ENCODE measurements at regions not wholly inside any gene's neighbourhood (a gene's known extent, or its start where the extent isn't known, plus 50 kb on each side); places are given as distances from the start of the nearest gene placed in this dataset.

DNA sequence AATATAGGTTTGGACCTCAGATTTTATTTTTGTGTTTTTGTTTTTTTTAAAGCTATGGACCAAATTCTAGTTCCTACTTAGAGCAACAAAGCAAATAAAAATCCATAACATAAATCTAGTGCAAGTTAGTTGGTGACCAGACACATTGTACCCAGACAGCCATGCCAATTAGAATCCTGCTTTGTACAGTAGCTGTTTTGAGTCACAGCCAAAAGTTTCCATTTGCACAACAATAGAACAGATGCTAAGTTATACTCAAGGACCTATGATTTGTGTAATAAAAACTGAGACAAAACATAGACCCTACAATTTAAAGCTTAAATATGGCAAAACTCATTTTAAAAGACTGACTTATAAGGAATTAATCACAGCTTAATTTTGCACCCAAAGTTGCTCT lies 513.1 kb upstream of the CBLB start:
- H4K20me1 ChIP-seq (ENCODE audit: insufficient read depth, low read length) = no peaks in the 10 kb centered on the region
- H3K27me3 ChIP-seq (ENCODE audit: insufficient read depth, low read length, poor library complexity) = no peaks in the 10 kb centered on the region
- no peaks in the 10 kb centered on the region for H3K79me2 ChIP-seq (ENCODE audit: insufficient read depth, low read length)
- H3K4me1 ChIP-seq (ENCODE audit: insufficient read depth, low read length) = no peaks in the 10 kb centered on the region
- no peaks in the 10 kb centered on the region for H3K36me3 ChIP-seq (ENCODE audit: insufficient read depth, low read length)
- no peak overlapping the region for H3K9ac ChIP-seq (ENCODE audit: low read depth, low read length)
- H3K27ac ChIP-seq (ENCODE audit: low read length) = no peak overlapping the region
- TF ChIP-seq, protein P1, sequence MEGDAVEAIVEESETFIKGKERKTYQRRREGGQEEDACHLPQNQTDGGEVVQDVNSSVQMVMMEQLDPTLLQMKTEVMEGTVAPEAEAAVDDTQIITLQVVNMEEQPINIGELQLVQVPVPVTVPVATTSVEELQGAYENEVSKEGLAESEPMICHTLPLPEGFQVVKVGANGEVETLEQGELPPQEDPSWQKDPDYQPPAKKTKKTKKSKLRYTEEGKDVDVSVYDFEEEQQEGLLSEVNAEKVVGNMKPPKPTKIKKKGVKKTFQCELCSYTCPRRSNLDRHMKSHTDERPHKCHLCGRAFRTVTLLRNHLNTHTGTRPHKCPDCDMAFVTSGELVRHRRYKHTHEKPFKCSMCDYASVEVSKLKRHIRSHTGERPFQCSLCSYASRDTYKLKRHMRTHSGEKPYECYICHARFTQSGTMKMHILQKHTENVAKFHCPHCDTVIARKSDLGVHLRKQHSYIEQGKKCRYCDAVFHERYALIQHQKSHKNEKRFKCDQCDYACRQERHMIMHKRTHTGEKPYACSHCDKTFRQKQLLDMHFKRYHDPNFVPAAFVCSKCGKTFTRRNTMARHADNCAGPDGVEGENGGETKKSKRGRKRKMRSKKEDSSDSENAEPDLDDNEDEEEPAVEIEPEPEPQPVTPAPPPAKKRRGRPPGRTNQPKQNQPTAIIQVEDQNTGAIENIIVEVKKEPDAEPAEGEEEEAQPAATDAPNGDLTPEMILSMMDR (IDR thresholded peaks at IDR 0.05; ENCODE audit: borderline replicate concordance, extremely low read depth, low read length, poor library complexity, severe bottlenecking) = no peak
- TF ChIP-seq EZH2 (IDR thresholded peaks at IDR 0.05; ENCODE audit: borderline replicate concordance, low read depth, low read length, severe bottlenecking) = no peak
- no peak overlapping the region for H3K4me2 ChIP-seq (ENCODE audit: insufficient read depth, low read length)
- ATAC-seq (ENCODE audit: insufficient read depth, low read depth) (no peak), DNase-seq (no peak)
- H2AFZ ChIP-seq (ENCODE audit: low read depth, low read length) = no peak overlapping the region
- H3K9me3 ChIP-seq (ENCODE audit: insufficient read depth, low read length, severe bottlenecking) = no peaks in the 10 kb centered on the region
- H3K4me3 ChIP-seq (ENCODE audit: low read depth in 1 of 2, low read length in 2 of 2) = no peak overlapping the region

DNA sequence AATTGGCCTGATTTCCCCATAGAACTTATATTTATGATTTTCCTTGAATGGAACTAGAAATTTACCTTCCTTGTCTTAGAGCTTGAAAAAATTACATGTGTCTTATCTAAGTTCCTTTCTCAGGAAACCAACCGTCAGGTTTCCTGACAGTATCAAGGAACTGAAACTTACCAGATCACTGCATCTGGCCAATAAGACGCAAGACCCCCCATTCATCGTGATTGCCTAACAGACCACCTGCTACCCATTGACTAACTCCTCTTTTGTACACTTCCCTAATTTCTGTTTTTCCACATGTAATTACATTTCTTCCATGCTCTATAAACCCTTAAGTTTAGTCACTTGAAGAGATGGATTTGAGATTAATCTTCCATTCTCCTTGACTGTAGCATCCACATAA lies 517.2 kb upstream of the CBLB start:
- Histone ChIP-seq H3K4me2 (ENCODE audit: insufficient read depth, low read length) (no peak overlapping the region), H3K9ac (ENCODE audit: low read depth, low read length) (no peak overlapping the region), H2AFZ (ENCODE audit: low read depth, low read length) (no peak overlapping the region), H3K79me2 (ENCODE audit: insufficient read depth, low read length) (no peaks in the 10 kb centered on the region), H3K36me3 (ENCODE audit: insufficient read depth, low read length) (no peaks in the 10 kb centered on the region), H4K20me1 (ENCODE audit: insufficient read depth, low read length) (no peaks in the 10 kb centered on the region), H3K4me1 (ENCODE audit: insufficient read depth, low read length) (no peaks in the 10 kb centered on the region), H3K4me3 (ENCODE audit: low read depth in 1 of 2, low read length in 2 of 2) (no peak overlapping the region), H3K27me3 (ENCODE audit: insufficient read depth, low read length, poor library complexity) (no peaks in the 10 kb centered on the region), H3K27ac (ENCODE audit: low read length) (no peak overlapping the region), H3K9me3 (ENCODE audit: insufficient read depth, low read length, severe bottlenecking) (no peaks in the 10 kb centered on the region)
- TF ChIP-seq, protein P1 (IDR thresholded peaks at IDR 0.05; ENCODE audit: borderline replicate concordance, extremely low read depth, low read length, poor library complexity, severe bottlenecking) = no peak
- no peak for TF ChIP-seq EZH2 (IDR thresholded peaks at IDR 0.05; ENCODE audit: borderline replicate concordance, low read depth, low read length, severe bottlenecking)
- ATAC-seq (ENCODE audit: insufficient read depth, low read depth) (no peak), DNase-seq (no peak)

DNA sequence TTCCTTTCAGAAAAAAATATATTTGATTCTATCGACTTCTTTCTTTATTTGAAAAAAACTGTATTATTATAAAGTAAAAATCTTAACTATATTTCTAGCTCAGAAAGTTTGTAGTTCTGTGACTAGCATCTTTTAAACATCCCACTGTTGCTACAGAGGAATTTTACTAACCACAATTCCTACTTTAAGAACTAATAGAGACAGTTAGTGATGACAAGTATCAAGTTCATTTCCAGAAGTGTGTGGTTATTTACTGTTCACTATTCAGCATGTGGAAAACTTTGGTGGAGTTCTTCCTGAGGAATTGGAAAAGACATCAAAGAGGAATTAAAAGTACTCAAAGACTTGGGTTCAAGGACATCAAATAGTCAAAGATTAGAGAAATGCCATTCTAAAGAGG lies 524.1 kb upstream of the CBLB start:
- TF ChIP-seq EZH2 (IDR thresholded peaks at IDR 0.05; ENCODE audit: borderline replicate concordance, low read depth, low read length, severe bottlenecking) = no peak
- TF ChIP-seq, protein P1 (IDR thresholded peaks at IDR 0.05; ENCODE audit: borderline replicate concordance, extremely low read depth, low read length, poor library complexity, severe bottlenecking) = no peak
- Histone ChIP-seq H2AFZ (ENCODE audit: low read depth, low read length) (no peak overlapping the region), H3K4me3 (ENCODE audit: low read depth in 1 of 2, low read length in 2 of 2) (no peak overlapping the region)

DNA sequence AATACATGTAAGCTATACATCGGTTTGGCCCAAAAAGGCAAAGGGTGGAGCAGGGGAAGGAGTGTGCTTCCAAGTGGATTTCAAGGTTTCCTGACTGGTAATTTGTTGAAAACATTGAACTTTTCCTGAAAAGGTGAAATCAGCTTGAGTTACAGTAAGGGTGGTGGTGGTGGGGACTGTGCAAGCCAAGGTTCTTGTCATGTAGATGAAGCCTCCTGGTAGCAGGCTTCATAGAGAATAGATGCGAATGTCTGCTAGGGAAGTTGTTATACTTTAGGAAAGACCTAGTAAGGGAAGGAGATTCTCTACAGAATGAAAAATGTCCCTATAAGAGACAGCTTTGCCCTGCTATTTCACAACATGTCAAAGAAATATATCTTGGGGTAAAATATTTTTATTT lies 528.2 kb upstream of the CBLB start:
- Histone ChIP-seq H3K4me1 (ENCODE audit: insufficient read depth, low read length) (no peaks in the 10 kb centered on the region), H3K9me3 (ENCODE audit: insufficient read depth, low read length, severe bottlenecking) (no peaks in the 10 kb centered on the region), H3K79me2 (ENCODE audit: insufficient read depth, low read length) (no peaks in the 10 kb centered on the region), H3K9ac (ENCODE audit: low read depth, low read length) (no peak overlapping the region), H3K27me3 (ENCODE audit: insufficient read depth, low read length, poor library complexity) (no peaks in the 10 kb centered on the region), H3K4me3 (ENCODE audit: low read depth in 1 of 2, low read length in 2 of 2) (no peak overlapping the region), H2AFZ (ENCODE audit: low read depth, low read length) (no peak overlapping the region), H3K27ac (ENCODE audit: low read length) (no peak overlapping the region), H4K20me1 (ENCODE audit: insufficient read depth, low read length) (no peaks in the 10 kb centered on the region), H3K36me3 (ENCODE audit: insufficient read depth, low read length) (no peaks in the 10 kb centered on the region), H3K4me2 (ENCODE audit: insufficient read depth, low read length) (no peak overlapping the region)
- TF ChIP-seq, protein P1 (IDR thresholded peaks at IDR 0.05; ENCODE audit: borderline replicate concordance, extremely low read depth, low read length, poor library complexity, severe bottlenecking) = no peak
- no peak for TF ChIP-seq EZH2 (IDR thresholded peaks at IDR 0.05; ENCODE audit: borderline replicate concordance, low read depth, low read length, severe bottlenecking)
- no peak for DNase-seq
- ATAC-seq (ENCODE audit: insufficient read depth, low read depth) = no peak

More for the DNA sequence above, 524.1 kb upstream of the CBLB start:
- DNase-seq (no peak), ATAC-seq (ENCODE audit: insufficient read depth, low read depth) (no peak)
- no peak overlapping the region for H3K9ac ChIP-seq (ENCODE audit: low read depth, low read length)
- no peaks in the 10 kb centered on the region for H3K27me3 ChIP-seq (ENCODE audit: insufficient read depth, low read length, poor library complexity)
- no peak overlapping the region for H3K27ac ChIP-seq (ENCODE audit: low read length)
- no peaks in the 10 kb centered on the region for H3K4me1 ChIP-seq (ENCODE audit: insufficient read depth, low read length)
- H3K9me3 ChIP-seq (ENCODE audit: insufficient read depth, low read length, severe bottlenecking) = no peaks in the 10 kb centered on the region
- no peaks in the 10 kb centered on the region for H3K36me3 ChIP-seq (ENCODE audit: insufficient read depth, low read length)
- no peak overlapping the region for H3K4me2 ChIP-seq (ENCODE audit: insufficient read depth, low read length)
- H3K79me2 ChIP-seq (ENCODE audit: insufficient read depth, low read length) = no peaks in the 10 kb centered on the region
- no peaks in the 10 kb centered on the region for H4K20me1 ChIP-seq (ENCODE audit: insufficient read depth, low read length)
